Aorta (tissue), 5 donors: ENCODE measurements at regions not wholly inside any gene's neighbourhood (a gene's known extent, or its start where the extent isn't known, plus 50 kb on each side); places are given as distances from the start of the nearest gene placed in this dataset.

Source experiments
- ATAC-seq: fragments of 200-7000 bp; cut with Tn5 transposase; one replicate; pipeline ENCODE4 v1.9.1; 2022; ENCODE audit warnings: moderate library complexity; ENCODE audit not compliant: low FRiP score
- DNase-seq, 2 donors: peaks; one replicate each; pipeline ENCODE4 v3.0.0-alpha.2; 2020
- H3K27ac ChIP-seq, 2 donors: one replicate each; pipeline ENCODE4 v1.5.1; 2013; ENCODE audit warnings: low read length in 2 of 2, mild to moderate bottlenecking in 2 of 2, moderate library complexity in 2 of 2, control low read depth in 1 of 2, inconsistent platforms in 1 of 2, low read depth in 1 of 2
- H3K27me3 ChIP-seq, 2 donors: one replicate each; pipeline ENCODE4 v1.6.1; 2013; ENCODE audit warnings: control low read depth in 1 of 2, low read length in 1 of 2, mild to moderate bottlenecking in 1 of 2, moderate library complexity in 1 of 2; ENCODE audit not compliant: insufficient read depth in 2 of 2, control insufficient read depth in 1 of 2
- H3K36me3 ChIP-seq, 2 donors: one replicate each; pipeline ENCODE4 v1.6.1; 2013; ENCODE audit warnings: control low read depth in 1 of 2, low read length in 1 of 2, mild to moderate bottlenecking in 1 of 2; ENCODE audit not compliant: insufficient read depth in 2 of 2, control insufficient read depth in 1 of 2
- H3K4me1 ChIP-seq, 2 donors: one replicate each; pipeline ENCODE4 v1.6.1; 2013; ENCODE audit warnings: low read length in 2 of 2, control low read depth in 1 of 2, mild to moderate bottlenecking in 1 of 2, moderate library complexity in 1 of 2; ENCODE audit not compliant: insufficient read depth in 2 of 2, control insufficient read depth in 1 of 2
- H3K4me3 ChIP-seq, 2 donors: one replicate each; pipeline ENCODE4 v1.5.1; 2013; ENCODE audit warnings: low read length in 2 of 2, control low read depth in 1 of 2, mild to moderate bottlenecking in 1 of 2
- H3K9me3 ChIP-seq: one replicate; pipeline ENCODE4 v1.6.1; 2013; ENCODE audit warnings: mild to moderate bottlenecking, low read length; ENCODE audit not compliant: control insufficient read depth
- WGBS, 2 donors: extraction: QIAGEN DNeasy Blood & Tissue Kit; methylation state at CpG; one replicate each; pipeline ENCODE4 v1.1.7; 2013; 5-methylcytosine and 5-hydroxymethylcytosine counted together
- intact Hi-C, 2 donors: fragments of 100-400 bp; cut with DNase I; formaldehyde crosslinking; loops; one replicate each; pipeline versions ENCODE4 v1.14.2 to v1.15.0; 2022
- donor health status: healthy with polysubstance abuse.
- donor health status: Bipolar disorder and iron deficiency.
- donor health status: DM: no; HTN: no; CAD: no.
- donor health status: DM: no; HTN: no; CAD: no.
- donor health status: DM: yes; HTN: yes; CAD: no.

- H3K9me3 ChIP-seq = no peaks in the 10 kb centered on the region
- H3K27me3 ChIP-seq = no peaks in the 10 kb centered on the region
- 93 to 99% methylated on average over 1 of the region's 1 CpG for WGBS, 2 donors
- H3K4me3 ChIP-seq = no peak overlapping the region
- DNase-seq (no peak), ATAC-seq (no peak)
- H3K36me3 ChIP-seq = no peaks in the 10 kb centered on the region
- H3K4me1 ChIP-seq = no peaks in the 10 kb centered on the region
- H3K27ac ChIP-seq = no peak overlapping the region
- intact Hi-C loops = loop anchor here in 1 of 2 donors (5.0 kb wide), 1 partner anchor 41 kb away; no protein-coding TSS in a partner anchor
Measured at GRCh38 chr7:25798344-25798743, 353.7 kb upstream of the NFE2L3 start.

- Histone ChIP-seq H3K9me3 (no peaks in the 10 kb centered on the region), H3K4me3 (no peak overlapping the region), H3K4me1 (peaks cover 0 to 5% of the 10 kb centered on the region in 2 donors), H3K27ac (no peak overlapping the region), H3K36me3 (no peaks in the 10 kb centered on the region), H3K27me3 (no peaks in the 10 kb centered on the region)
- WGBS, 2 donors = 94 to 98% methylated on average over 3 of the region's 3 CpGs
- intact Hi-C loops = loop anchor here in 1 of 2 donors (5.0 kb wide), 1 partner anchor 36 kb away; no protein-coding TSS in a partner anchor
- no peak for ATAC-seq
- no peak for DNase-seq
Measured at GRCh38 chr7:25801214-25801613, 350.8 kb upstream of the NFE2L3 start.

- 68% methylated on average over 3 of the region's 3 CpGs for WGBS, 2 donors
- intact Hi-C loops = loop anchor here in 1 of 2 donors (5.0 kb wide), 1 partner anchor 35 kb away; no protein-coding TSS in a partner anchor
- ATAC-seq = no peak
Measured at GRCh38 chr7:25802057-25802456, 349.9 kb upstream of the NFE2L3 start.

GRCh38 chr7:25802473-25802872 lies 349.5 kb upstream of the NFE2L3 start:
- DNase-seq = no peak
- Histone ChIP-seq H3K4me3 (no peak overlapping the region), H3K36me3 (no peaks in the 10 kb centered on the region), H3K27ac (peak overlapping the region in 1 of 2 donors; percentile 89), H3K27me3 (no peaks in the 10 kb centered on the region), H3K4me1 (peaks cover 0 to 5% of the 10 kb centered on the region in 2 donors), H3K9me3 (no peaks in the 10 kb centered on the region)
- intact Hi-C loops = loop anchor here in 1 of 2 donors (5.0 kb wide), 1 partner anchor 35 kb away; no protein-coding TSS in a partner anchor
- no peak for ATAC-seq

More at GRCh38 chr7:25802057-25802456, 349.9 kb upstream of the NFE2L3 start:
- Histone ChIP-seq H3K9me3 (no peaks in the 10 kb centered on the region), H3K36me3 (no peaks in the 10 kb centered on the region), H3K27me3 (no peaks in the 10 kb centered on the region), H3K4me1 (peaks cover 0 to 5% of the 10 kb centered on the region in 2 donors), H3K4me3 (no peak overlapping the region), H3K27ac (no peak overlapping the region)
- DNase-seq = no peak

GRCh38 chr7:25803117-25803887 lies 348.7 kb upstream of the NFE2L3 start:
- DNase-seq (no peak), ATAC-seq (no peak)
- Histone ChIP-seq H3K9me3 (no peaks in the 10 kb centered on the region), H3K4me3 (no peak overlapping the region), H3K4me1 (peaks cover 6 to 7% of the 10 kb centered on the region in 2 donors), H3K27ac (peak overlapping the region in 1 of 2 donors; percentile 32), H3K27me3 (no peaks in the 10 kb centered on the region), H3K36me3 (no peaks in the 10 kb centered on the region)
- intact Hi-C loops = loop anchor here in 1 of 2 donors (5.0 kb wide), 1 partner anchor 34 kb away; no protein-coding TSS in a partner anchor
- WGBS, 2 donors = 84 to 86% methylated on average over 11 of the region's 11 CpGs

- peaks cover 6 to 7% of the 10 kb centered on the region in 2 donors for H3K4me1 ChIP-seq
- WGBS, 2 donors = 90% methylated on average over 4 of the region's 4 CpGs
- H3K9me3 ChIP-seq = no peaks in the 10 kb centered on the region
- H3K27ac ChIP-seq = no peak overlapping the region
- no peaks in the 10 kb centered on the region for H3K36me3 ChIP-seq
- no peak for ATAC-seq
- H3K4me3 ChIP-seq = no peak overlapping the region
- DNase-seq = no peak
- intact Hi-C loops = loop anchor here in 1 of 2 donors (5.0 kb wide), 1 partner anchor 33 kb away; no protein-coding TSS in a partner anchor
- no peaks in the 10 kb centered on the region for H3K27me3 ChIP-seq
Measured at GRCh38 chr7:25804154-25804553, 347.8 kb upstream of the NFE2L3 start.

GRCh38 chr7:25805027-25805687 lies 346.8 kb upstream of the NFE2L3 start:
- 7 to 19% methylated on average over 4 of the region's 4 CpGs for WGBS, 2 donors
- intact Hi-C loops = loop anchor here (5.0 kb wide), 2 partner anchors 42 to 48 kb away; no protein-coding TSS in a partner anchor
- Histone ChIP-seq H3K27me3 (no peaks in the 10 kb centered on the region), H3K36me3 (no peaks in the 10 kb centered on the region), H3K4me3 (no peak overlapping the region), H3K27ac (peak overlapping the region in 1 of 2 donors; percentile 79), H3K4me1 (peaks cover 6 to 7% of the 10 kb centered on the region in 2 donors), H3K9me3 (no peaks in the 10 kb centered on the region)
- DNase-seq (no peak), ATAC-seq (peak; percentile 59)

GRCh38 chr7:25807086-25807611 lies 344.8 kb upstream of the NFE2L3 start:
- ATAC-seq (no peak), DNase-seq (no peak)
- Histone ChIP-seq H3K36me3 (no peaks in the 10 kb centered on the region), H3K27ac (no peak overlapping the region), H3K9me3 (no peaks in the 10 kb centered on the region), H3K4me1 (peaks cover 7 to 9% of the 10 kb centered on the region in 2 donors), H3K27me3 (no peaks in the 10 kb centered on the region), H3K4me3 (no peak overlapping the region)
- WGBS, 2 donors = 38 to 40% methylated on average over 1 of the region's 1 CpG
- intact Hi-C loops = loop anchor here (5.0 kb wide), 2 partner anchors 40 to 50 kb away; no protein-coding TSS in a partner anchor
